ENCODE measurements at regions not wholly inside any gene's neighbourhood (a gene's known extent, or its start where the extent isn't known, plus 50 kb on each side); places are given as distances from the start of the nearest gene placed in this dataset.
A peak's percentile ranks its signal among the peaks of the same experiment; 100 is the strongest.

DNA sequence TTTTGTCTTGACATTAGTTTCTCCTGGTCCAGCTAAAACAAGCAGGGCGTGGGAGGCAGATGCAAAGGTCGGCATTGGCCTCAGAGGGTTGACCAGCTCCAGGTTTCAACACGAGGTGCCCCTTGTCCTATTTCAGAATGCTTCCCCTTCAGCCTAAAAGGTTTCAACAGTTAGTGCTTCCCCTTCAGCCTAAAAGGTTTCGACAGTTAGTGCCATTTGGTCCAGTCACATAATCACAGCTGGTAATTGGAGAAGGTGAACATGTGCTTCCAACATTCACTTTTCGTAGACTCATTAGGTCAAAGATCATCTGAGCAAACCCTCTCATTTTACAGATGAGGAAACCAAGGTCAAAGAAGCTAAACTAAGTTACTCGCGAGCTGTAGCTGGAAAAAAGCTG lies 270.3 kb upstream of the MAP3K1 start:
- no peak for DNase-seq

DNA sequence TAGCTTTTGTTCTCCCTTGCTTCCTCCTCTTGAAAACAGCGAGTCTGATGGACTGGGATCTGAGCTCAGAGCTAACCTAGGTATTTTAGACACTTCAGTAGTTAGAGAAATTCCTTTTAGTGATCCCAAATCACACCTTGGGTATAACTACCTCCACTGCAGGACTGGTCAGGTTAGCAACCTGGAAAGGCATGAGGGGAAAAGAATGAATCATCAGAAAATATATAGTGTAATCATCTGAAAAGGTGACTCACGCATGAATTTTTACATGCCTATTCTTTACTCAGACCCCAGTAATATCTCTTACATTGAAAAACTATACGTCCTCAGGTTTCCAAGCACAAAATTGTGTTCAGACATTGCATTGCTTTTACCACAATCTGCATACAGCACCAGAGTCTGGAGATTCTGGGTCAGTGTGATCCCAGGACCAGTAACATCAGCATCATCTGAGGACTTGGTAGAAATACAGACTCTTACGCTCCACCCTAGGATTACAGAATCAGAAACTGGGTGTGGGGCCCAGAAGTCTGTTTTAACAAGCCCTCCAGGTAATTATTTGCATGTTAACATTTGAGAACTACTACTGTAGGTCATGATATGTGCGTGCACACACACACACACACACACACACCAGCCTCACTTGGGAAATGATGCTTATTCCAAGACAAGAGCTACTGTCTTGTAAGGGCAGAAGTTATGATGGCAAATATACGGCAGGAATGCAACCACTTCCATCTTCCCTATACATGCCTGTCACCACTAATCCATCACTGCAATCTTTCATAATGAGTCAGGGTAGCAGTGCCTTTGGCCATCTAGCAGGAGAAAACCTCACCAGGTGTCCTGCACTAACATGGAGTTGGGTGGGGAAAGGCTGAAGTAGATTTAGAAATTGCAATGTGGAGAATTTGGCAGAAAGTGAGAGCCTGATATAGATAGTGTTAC lies 271.6 kb upstream of the MAP3K1 start:
- DNase-seq, result no peak

DNA sequence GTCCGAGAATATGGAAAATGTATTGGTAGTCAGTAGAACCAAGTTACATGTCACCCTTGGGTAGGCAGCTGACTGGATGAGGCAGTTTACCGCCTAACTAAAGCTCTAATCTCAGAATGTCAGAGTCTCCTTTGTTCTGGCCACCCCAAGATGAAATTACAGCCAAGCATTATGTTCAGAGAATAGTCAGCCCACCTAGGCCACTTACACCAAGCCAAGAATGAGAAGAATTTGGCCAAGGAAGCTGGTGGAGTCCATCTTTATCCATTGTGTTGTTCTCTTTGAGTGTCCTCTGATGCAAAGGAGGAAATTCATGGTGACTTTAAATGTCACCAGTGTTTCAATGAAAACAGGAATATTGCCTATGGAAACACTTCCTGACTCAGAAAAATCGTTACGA lies 275.1 kb upstream of the MAP3K1 start:
- no peak for DNase-seq

DNA sequence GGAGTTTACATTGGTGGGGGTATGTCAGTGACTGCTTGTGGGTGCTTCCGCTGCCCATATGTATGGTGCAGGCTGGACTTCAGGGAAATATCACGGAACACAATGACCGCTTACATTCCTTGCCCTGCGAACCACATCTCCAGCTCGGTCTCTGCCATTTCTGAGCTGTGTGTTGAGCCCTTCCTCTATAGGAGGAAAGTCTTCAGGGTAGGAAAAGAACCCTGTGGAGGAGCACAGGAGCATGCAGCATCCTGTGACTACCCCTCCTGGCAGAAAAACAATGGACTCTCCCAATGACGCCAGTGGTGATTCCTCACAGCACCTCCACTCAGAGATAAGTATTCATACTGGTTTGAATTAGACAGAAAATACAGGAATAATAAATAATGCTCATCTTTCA lies 276.8 kb upstream of the MAP3K1 start:
- DNase-seq, result no peak

DNA sequence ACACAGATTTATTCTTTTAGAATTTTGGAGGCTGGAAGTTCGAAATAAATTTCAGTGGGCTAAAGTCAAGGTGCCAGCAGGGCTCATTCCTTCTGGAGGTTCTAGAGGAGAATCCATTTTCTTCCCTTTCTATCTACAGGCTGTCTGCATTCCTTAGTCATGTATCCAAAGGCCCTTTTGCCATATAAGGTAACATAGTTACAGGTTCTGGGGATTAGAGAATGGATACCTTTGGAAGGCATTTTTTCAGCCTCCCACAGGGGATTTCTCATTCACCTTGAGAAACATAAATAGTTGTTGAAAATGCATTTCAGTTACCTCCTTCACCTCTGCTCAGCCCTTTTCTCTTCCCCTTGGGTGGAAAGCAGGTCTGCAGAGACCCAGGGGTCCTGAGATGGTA lies 280.0 kb upstream of the MAP3K1 start:
- DNase-seq, result no peak

DNA sequence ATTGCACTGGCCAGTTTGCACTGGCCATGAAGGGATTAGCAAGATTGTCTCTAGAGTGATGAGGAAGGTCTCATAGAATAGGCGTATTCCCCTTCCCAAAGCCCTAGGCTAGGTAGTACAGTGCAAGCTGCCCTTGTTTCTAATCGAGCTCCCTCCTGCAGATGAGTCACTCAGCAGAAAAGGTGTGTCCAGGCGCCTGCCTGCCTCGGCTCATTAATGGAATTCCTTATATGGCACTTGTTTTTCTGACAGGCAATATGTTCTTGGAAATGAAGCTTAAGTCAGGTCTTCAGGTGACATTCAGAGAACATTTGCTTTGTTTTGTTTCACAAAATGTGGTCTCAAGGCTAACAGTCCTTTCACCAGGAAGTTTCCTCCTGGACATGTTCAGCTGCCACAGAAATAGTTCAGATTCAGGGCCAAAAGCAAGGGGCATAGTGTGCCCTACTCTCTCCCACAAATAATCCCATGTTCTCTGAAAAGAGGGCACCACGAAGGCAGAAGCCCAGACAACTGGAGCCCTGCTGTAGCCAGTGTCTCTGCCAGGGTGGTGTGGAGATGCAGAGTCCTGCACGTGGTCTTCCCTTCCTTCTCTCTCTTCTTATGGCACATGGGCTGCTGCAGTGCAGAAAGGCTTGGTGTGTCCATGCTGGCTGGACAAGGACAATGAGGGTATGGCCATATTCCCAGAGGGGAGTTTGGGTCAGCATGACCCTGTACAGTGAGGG lies 281.1 kb upstream of the MAP3K1 start:
- DNase-seq, result no peak

DNA sequence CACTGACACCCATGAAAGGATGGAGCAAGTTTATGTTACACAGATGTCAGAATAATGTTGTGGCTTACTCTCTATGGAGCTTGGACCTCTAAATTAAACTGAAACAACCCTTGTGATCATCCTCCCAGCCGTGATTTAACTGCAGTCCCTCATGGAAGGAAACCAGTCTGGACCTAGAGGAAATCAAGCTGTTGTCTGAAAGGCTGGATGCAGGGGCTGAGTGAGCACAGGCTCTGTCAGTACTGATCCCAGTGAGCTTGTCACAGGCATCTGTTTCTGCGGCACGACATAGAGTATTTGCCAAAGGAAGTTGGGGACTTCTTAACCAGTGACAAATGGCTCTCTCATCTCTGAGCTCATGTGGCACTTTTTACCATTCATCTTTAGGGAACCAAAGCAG lies 282.9 kb upstream of the MAP3K1 start:
- peak; percentile 80 for DNase-seq

DNA sequence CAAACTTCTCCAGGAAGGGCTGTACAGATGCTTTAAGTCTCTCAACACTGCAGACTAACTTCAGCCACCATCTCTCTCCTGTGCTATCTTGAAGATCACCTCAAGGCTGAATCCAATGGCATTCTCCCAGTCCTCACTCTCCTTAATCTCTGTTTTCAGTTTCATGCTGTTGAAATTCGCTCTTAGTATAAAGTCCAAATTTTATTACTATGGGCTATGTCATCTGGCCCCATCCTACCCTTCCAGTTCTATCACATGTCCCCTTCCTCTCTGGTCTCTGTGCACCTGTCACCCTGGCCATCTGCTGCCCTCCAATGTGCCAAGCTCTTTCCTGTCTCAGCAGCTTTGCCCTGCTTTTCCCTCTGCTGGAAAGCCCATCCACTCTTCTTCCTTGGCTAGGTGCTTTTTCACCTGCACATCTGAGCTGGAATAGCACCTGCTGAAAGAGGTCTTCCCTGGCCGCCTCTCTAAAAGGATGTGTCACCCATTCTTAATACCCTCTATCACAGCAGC lies 284.7 kb upstream of the MAP3K1 start:
- DNase-seq, result no peak

DNA sequence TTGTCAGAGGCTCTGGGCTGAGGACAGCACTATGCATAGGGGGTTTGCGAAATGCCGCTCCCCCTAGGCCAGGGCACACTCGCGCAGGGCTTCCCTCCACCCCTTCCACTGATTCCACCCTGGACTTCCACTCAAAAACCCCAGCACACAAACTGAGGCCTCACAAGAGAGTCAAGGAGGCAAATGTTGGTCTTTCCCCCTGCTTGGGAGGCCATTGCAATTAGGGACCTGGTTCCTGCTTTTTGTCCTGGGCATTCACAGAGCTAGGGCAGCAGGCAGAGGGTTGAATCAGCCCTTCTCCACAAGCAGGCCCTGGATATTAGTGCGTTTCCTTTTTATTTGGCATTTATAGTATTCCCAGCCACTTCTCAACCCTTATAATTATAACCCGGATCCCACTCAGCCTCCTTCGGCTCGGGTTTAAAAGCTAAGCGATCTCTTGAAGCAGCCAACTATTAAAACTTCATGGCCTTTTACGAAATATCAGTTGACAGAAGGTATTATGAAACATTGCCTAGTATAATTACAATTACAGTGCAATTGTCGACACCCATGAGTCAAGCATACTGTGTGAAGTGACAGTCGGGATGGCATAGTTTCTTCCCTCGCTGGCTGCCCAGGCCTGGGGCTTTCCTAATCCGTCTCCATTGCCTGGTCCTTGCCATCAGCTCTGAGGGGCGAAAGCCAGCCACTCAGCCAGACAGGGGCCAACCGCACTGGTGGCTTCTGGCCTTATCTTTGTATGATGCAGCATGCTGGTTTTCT lies 285.5 kb upstream of the MAP3K1 start:
- no peak for DNase-seq

DNA sequence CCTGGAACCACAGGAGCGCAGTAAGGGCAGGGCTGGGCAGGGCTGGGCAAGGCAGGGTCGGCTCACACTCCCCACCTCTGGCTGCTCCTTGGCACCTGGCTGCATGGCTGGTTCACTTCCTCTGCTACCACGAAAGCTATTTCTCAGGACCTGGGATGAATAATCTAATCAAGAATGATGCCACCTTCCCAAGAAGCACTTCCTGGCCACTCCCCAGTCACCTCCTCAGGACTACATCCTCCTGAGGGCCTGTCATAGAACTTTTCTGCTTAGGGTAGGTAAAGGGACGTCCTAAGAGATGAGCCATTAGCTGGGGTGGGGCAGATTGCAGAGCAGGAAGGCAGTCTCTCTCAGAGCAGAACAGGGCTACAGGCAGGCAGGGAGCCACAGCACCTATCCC lies 288.2 kb upstream of the MAP3K1 start:
- no peak for DNase-seq

DNA sequence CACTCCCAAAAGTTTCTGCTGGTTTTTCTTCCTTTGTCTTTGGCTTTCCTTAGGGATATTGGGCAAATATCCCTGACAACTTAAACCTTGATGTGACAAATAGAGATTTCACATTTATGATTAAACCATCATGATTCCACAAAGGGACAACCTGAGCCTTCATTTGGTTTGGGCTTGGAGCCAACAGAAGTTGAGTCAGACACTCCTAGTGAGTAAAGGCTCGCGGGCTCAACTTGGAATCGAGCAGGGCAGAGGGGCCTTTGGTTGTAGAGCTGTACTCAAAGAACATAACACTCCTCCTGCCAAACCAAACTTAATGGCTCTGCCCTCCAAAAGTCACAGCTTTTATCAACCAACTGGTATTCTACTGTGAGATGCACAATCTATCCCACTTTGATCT lies 290.2 kb upstream of the MAP3K1 start:
- no peak for DNase-seq

DNA sequence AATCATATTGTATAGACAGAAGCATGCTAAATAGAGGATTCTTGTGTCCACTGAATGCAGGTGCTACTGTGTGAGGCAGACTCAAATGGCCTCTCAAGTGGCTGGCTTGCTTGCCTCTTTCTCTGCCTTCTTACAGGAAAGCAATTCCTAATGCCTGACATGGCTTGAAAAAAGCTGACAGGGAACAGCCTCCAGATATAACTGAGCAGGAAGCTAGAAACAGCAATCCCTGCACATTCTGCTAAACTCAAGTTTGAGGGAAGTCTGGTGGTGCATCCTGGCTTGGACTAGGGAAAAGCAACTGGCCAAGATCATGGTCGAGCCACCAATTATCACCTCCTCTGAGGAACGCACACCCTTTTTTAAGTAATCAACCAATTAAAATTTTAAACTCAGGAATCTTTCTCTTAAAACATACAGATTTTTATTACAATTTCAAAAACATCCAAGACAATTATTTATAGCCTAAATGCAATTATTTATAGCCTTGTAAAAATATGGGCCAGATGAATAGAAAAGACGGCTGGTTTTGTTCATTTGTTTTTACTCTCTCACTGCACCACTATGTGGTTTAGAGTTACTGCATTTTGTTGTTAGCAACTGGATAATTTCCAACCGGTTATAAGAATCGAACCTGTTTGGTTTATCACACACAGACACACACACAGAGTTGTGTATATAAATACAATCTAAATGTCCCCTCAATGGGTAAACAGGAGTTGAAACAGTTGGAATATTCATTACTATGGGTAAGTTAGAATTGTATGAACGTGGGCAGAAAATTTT lies 290.9 kb upstream of the ANKRD55 start:
- no peak for DNase-seq

DNA sequence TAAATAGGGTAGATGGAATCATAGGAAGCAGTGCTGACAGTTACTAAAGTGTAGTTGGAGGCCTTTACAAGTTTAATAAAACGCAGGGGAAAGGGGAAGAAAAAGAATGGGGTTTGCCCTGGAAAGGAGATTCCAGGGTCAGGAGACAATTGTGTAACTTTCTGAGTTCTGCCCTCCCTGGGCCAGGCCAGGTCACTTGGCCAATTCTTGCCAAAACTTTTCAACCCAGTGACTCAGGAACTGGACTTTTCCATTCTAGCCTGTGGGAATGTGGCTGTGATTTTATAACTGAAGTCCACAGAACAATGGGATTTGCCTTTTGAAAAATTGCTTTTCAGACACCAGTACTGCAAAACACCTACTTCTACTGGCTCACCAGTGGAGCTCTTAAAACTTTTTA lies 289.8 kb upstream of the ANKRD55 start:
- DNase-seq, result no peak

DNA sequence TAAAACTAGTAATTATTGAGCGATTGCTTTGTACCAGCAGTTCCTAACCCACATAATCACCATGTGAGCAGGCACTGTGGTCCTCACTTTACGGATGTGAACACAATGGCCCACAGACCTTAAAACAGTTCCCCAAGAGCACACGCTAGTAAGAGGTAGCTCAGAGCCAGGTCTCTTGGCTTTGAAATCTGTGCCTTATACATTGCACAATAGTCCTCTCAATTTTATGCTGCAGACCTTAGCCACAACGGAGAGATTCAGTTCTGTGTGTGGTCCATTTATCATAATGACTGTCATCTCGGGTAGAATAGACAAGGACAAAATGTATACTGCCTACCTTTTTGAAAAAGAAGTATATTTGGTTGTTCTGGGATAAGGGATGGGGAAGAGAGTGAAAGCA lies 289.0 kb upstream of the ANKRD55 start:
- no peak for DNase-seq

DNA sequence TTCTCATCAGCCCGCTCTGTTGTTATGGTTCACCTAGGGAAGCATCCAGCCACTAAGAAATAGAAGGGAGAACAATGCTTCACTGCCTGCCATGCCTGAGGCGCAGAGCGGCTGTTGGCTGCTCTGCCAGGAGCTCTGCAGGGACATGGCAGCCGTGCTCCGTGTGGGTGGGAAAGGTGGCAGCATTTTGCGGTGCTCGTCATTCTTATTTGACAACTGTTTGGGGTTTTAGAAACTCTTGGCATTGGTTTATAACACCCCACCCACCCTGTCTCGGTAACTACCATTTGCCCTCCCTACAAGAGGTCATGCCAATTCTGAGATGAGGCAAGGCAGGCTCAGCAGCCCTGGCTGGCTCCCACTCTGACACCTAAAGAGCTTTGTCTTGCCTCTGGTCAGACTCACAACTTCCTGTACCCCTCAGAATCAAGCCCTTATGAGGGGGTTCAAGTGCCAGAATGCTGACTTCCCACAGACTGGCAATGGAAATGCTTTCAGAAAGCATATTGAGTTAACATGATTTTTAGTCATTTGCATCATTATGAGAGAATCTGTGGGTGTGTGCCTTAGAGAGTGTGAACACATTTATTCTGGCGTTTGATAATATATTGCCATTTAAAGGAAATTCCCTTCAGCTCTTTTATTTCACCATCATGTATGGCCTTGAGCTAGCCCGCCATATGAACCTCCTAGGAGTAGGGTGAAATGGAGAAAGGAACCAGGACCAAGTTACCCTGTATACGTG lies 288.0 kb upstream of the ANKRD55 start:
- no peak for DNase-seq

DNA sequence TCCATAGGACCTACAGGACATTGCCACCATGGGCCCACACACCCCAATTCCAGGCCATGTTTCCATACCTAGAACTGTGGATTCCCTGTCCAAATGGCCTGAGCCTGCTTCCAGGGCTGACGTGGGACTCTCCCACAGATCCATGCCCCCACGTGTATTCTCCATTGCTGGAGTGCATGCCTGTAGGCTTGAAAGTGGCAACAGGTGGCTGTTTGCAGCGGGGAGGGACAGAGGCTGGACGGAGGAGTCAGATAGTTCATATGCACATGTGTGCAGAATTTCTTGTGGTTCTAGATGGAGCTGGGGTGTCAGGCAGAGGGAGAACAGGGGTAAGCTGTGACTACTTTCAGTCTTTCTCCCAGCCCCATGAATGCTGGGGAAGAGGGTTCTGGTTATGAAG lies 285.7 kb upstream of the ANKRD55 start:
- no peak for DNase-seq

DNA sequence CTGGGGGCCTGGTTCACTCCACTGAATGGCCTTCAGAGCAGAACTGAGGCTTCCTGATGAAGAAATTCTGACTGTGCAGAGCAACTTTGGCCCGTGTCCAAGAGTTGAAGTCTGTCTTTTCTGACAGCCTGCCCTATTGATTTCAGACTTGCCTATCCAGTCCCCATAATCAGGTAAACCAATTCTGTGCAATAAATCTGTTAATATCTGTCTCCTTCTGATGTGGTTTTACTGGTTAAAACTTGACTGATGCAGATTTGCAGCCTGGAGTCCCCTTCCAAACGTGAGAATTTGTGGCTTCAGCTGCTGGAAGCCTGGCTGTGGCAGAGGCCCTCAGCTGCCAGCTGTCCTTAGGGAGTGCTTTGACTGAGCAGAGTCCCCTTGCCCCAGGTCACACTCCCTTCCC lies 283.9 kb upstream of the ANKRD55 start:
- DNase-seq, result no peak

DNA sequence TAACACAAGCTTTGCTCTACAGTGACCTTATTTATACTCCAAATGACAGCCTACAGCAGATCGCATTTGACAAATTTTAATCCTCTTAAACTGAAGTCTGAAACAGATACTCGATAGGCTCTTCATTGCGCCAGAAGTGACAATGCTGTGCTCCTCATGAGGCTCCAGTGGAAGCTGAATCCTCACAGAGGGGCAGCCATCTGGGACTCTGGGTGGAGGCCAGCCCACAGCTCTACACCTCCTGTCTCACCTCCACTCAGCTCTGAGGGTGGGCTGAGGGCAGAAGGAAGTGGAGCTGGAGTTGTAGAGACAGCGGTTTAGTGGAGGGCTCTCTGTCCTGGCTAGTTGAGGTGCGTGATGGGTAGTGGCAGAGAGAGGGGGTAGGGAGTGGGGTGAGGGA lies 283.3 kb upstream of the ANKRD55 start:
- DNase-seq, result no peak

DNA sequence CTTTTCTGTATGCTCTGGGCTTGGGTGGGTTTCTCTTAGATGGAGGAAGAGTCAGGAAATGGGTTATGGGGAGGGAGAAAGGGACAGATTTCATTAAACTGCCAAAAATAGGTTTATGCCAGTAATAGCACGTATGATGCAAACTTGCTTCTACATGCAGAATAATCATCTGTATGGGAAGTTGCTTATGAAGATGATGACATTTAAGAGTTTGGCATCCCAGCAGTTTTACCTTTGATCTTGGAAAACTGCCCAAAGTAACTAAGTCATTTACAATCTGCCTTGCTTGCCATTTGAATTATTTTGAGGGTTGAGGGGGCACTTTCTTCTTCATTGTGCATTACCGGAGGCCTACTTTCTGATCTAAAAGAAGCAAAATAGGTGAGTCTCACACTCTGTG lies 282.9 kb upstream of the ANKRD55 start:
- no peak for DNase-seq

DNA sequence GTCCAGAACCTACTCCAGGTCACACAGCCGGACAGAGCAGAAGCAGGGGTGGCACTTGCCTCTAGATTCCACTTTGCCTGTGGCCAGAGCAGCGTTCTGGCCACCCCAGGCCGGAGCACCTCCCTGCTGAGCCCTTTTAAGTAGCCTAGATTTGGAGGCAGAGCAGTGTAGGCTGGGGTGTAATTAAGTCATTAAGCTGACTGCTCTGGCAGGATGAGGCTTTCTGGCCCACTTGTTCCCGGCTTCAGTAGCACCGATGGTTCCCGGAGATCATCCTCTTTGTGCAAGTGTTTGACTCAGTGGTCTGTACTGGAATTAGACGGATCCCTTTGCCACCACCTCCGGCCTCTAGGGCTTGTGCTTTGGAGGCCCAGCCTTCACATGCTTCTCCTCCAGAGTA lies 281.9 kb upstream of the ANKRD55 start:
- no peak for DNase-seq

DNA sequence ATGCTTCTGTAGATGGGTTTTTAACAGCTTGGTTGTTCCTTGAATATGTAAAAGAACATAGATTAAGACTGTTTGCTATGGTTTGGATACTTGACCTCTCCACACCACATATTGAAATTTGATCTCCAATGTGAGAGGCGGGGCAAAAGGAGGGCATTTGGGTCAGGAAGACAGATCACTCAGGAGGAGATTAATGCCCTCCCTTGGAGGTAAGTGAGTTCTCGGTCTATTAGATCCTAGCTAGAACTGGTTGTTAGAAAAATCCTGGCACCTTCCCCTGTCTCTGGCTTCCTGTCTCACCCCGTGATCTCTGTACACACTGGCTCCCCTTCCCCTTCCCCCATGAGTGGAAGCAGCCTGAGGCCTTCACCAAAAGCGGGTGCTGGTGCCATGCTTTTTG lies 281.1 kb upstream of the ANKRD55 start:
- DNase-seq, result no peak

Measured in left kidney (tissue), 1 donor.